Cardiac fibroblast (primary cell): ENCODE measurements at regions not wholly inside any gene's neighbourhood (a gene's known extent, or its start where the extent isn't known, plus 50 kb on each side); places are given as distances from the start of the nearest gene placed in this dataset.

Source experiments
- DNase-seq, 2 donors: peaks; one replicate each; pipeline versions ENCODE4 v3.0.0 to v3.0.0-alpha.2; 2010; ENCODE audit warnings: low read depth in 2 of 2
- H3K4me3 ChIP-seq, 2 donors: replicated peaks in 1 of 2; 1 replicate in 1 of 2; 2 replicates in 1 of 2; pipeline ENCODE4 v1.5.1; 2011; ENCODE audit warnings: low read depth in 2 of 2, low read length in 2 of 2, mild to moderate bottlenecking in 2 of 2, moderate library complexity in 1 of 2
- TF ChIP-seq, protein P1 (sequence below): IDR thresholded peaks from one replicate; pipeline ENCODE4 v1.5.1; 2011; ENCODE audit warnings: low read depth, mild to moderate bottlenecking, low read length, inconsistent platforms

DNA sequence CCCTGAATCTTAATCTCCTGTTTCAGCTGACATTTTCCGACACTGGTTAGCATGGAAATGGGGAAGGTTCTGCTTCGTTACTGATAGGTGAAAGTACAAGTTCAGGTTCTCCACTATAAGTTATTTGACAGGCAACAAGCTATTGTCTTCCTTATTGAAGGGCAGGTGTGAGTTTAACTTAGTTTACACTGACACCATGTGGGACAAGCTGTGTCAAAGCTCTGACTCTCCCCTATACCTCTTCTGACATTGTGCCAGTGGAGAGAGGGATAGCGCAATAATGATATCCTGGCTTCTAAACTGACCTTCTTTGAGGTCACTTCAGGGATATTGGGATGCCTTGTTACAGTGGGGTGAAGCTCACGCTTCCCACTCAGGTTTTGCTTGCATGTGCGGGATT lies 587.0 kb upstream of the SLITRK5 start:
- DNase-seq = no peak
- TF ChIP-seq, protein P1, sequence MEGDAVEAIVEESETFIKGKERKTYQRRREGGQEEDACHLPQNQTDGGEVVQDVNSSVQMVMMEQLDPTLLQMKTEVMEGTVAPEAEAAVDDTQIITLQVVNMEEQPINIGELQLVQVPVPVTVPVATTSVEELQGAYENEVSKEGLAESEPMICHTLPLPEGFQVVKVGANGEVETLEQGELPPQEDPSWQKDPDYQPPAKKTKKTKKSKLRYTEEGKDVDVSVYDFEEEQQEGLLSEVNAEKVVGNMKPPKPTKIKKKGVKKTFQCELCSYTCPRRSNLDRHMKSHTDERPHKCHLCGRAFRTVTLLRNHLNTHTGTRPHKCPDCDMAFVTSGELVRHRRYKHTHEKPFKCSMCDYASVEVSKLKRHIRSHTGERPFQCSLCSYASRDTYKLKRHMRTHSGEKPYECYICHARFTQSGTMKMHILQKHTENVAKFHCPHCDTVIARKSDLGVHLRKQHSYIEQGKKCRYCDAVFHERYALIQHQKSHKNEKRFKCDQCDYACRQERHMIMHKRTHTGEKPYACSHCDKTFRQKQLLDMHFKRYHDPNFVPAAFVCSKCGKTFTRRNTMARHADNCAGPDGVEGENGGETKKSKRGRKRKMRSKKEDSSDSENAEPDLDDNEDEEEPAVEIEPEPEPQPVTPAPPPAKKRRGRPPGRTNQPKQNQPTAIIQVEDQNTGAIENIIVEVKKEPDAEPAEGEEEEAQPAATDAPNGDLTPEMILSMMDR = no peak
- H3K4me3 ChIP-seq = no peak overlapping the region

DNA sequence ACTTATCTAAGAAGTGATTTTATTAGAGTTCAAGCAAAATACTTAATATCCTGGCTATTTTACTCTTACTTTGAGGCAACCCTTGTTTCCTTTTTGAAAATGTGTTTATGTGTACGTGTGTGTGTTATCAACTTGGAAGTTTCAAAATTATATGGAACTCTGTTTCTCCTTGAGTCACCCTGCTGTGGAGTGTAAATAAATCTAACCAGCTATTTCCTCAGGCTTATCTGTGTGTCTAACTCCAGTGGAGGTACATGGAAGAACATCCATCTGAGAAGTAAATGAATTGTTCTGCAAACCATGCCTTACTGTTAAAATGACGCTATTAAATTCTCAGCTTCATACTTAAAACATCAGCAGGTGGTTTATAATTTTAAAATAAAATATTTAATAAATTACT lies 583.4 kb upstream of the SLITRK5 start:
- TF ChIP-seq, protein P1 = no peak
- no peak overlapping the region for H3K4me3 ChIP-seq
- DNase-seq = peak in 1 of 2 donors; percentile 22

DNA sequence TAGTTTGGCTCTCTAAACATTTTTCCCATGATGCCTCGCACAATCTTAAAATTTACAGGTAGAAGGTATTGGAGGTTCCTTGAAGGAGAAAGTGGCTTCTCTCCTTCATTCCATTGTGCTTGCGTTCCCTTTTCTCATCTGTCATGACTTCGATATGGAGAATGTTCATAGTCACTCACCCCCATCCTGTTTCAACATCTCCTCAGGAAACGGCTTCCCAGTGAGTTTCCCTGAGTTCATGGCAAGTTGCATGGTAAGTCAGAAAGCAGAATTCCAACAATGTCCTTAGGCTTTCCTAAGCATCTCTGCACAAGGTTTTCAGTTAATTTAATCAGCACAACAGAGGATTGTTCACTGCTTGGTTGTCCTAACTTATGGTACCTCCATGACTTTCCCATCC lies 581.8 kb upstream of the SLITRK5 start:
- TF ChIP-seq, protein P1 = no peak
- DNase-seq = peak; percentile 56 to 72
- no peak overlapping the region for H3K4me3 ChIP-seq

DNA sequence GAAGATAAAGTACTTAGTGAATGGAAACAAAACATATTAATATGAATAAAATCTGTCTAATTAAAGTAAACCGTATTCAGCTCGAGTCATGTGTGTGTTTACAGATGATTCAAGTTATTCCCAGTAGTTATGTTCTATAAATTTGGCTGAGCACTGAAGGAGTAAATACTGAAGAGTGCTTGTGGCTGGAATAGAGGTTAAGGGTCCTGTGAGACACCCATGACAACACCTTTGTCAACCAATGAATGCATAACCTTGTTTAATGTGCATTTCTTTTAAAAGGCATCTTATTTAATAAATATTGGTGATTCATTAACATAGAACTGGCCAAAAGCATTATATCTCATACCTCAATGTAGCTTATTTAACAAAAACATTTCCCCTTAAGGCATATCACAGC lies 577.8 kb upstream of the SLITRK5 start:
- no peak for DNase-seq
- no peak overlapping the region for H3K4me3 ChIP-seq
- TF ChIP-seq, protein P1 = no peak

DNA sequence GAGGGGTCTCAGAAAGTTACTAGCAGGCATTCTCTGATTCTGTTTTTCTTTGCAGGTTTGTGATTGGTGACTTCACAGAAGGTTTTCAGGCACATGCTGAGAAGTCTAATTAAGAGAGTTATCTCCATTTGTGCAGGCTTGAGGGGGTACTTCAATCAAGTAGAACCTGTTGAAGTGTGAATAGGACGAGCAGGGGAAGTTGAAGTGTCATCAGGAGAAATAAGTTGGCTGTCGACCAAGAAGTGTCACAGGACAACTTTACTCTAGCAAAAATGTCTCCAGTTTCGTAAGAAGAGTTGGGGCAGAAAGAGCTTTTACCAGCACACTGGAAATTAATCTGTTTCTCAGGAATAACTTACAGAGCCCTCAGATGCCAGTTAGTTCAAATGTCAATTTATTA lies 576.5 kb upstream of the SLITRK5 start:
- H3K4me3 ChIP-seq = no peak overlapping the region
- TF ChIP-seq, protein P1 = no peak
- peak in 1 of 2 donors; percentile 22 for DNase-seq

DNA sequence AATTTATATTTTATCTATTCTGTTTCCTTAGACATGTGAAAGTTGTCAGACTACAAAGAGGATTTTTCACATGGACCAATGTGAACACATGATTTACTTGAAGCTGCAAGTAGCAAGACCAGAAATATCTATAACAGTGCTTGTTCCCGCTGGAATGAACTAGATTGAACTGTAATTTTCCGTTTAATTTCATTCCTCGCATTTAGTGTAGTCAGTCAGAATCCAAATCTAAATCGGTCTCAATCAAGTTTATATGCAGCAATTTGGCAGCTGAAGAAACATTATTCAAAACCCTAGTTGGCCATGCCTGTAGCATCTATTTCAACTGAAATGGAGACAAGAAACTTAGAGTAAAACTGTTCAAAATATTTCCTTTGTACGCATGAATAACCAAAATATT lies 570.7 kb upstream of the SLITRK5 start:
- TF ChIP-seq, protein P1 = no peak
- no peak overlapping the region for H3K4me3 ChIP-seq
- DNase-seq = no peak

DNA sequence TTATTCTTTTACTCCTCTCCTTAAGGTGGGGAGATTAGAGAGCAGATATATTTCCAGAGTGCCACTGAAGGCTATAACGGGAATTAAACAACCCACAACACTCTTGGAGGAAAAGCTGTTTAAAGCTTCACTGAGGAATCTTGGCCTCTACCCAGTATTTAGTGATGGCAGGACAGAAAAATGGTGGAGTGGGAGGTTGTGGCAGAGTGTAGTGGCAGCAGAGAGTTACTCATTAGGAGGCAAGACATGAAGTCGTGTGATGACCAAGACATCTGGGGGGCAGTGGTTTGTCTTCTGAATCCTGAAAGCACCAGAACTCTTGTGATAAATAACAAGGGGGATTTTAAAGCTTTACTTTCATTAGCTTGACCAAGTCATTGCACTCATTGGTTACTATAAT lies 563.5 kb upstream of the SLITRK5 start:
- TF ChIP-seq, protein P1 = no peak
- no peak overlapping the region for H3K4me3 ChIP-seq
- DNase-seq = no peak
